Activated T-helper 17 cell treated with anti-CD3 and anti-CD28 coated beads, Interleukin-2, amount 50 U/mL, for 72 hours (primary cell): ENCODE measurements at regions not wholly inside any gene's neighbourhood (a gene's known extent, or its start where the extent isn't known, plus 50 kb on each side); places are given as distances from the start of the nearest gene placed in this dataset.

Experiments
- ATAC-seq: fragments of 150-1000 bp; cut with Tn5 transposase; replicated peaks from 2 replicates; pipeline ENCODE4 v1.10.0; 2021; ENCODE audit warnings: mild to moderate bottlenecking, moderate library complexity
- H3K27ac Mint-ChIP-seq: one replicate; pipeline ENCODE4 v1.8.0; 2022; ENCODE audit warnings: mixed read lengths
- H3K27me3 Mint-ChIP-seq: one replicate; pipeline ENCODE4 v1.8.0; 2022; ENCODE audit warnings: mixed read lengths
- H3K36me3 Mint-ChIP-seq: one replicate; pipeline ENCODE4 v1.8.0; 2022; ENCODE audit warnings: low read depth, mild to moderate bottlenecking, mixed read lengths
- H3K4me1 Mint-ChIP-seq: one replicate; pipeline ENCODE4 v1.8.0; 2022; ENCODE audit warnings: mixed read lengths
- H3K4me3 Mint-ChIP-seq: one replicate; pipeline ENCODE4 v1.8.0; 2022; ENCODE audit warnings: mild to moderate bottlenecking, mixed read lengths
- H3K9me3 Mint-ChIP-seq: one replicate; pipeline ENCODE4 v1.8.0; 2022; ENCODE audit warnings: mixed read lengths

- no peak overlapping the region for H3K27ac Mint-ChIP-seq
- H3K4me1 Mint-ChIP-seq: no peaks in the 10 kb centered on the region
- no peak for ATAC-seq
- H3K9me3 Mint-ChIP-seq: no peaks in the 10 kb centered on the region
- no peaks in the 10 kb centered on the region for H3K36me3 Mint-ChIP-seq
- H3K4me3 Mint-ChIP-seq: no peak overlapping the region
- H3K27me3 Mint-ChIP-seq: peaks cover 9% of the 10 kb centered on the region
These were observed 225.4 kb upstream of the PHYHIPL start for GRCh38 chr10:58951087-58951486.

DNA sequence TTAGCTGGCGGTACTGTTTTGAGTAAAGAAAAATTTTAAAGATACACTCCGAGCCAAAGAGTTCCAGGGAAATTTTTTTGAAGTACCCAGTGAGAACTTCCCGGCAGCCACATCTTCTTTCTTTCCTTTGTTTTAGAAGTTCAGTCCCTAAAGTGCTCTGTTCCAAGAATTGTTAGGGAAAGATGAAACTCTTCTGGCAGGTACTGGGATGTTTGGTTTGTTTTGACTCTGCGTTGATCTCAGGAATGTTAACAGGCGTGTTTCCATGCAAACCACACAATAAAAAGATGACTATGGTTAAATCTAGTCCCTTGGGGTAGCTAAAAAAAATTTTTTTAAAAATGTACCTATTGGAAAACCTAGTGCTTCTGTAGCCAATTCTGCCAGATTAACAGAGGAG, 224.7 kb upstream of the PHYHIPL start:
- Mint-ChIP-seq H3K4me1 (no peaks in the 10 kb centered on the region), H3K36me3 (no peaks in the 10 kb centered on the region), H3K27ac (no peak overlapping the region), H3K9me3 (no peaks in the 10 kb centered on the region), H3K4me3 (no peak overlapping the region), H3K27me3 (peaks cover 9% of the 10 kb centered on the region)
- no peak for ATAC-seq

DNA sequence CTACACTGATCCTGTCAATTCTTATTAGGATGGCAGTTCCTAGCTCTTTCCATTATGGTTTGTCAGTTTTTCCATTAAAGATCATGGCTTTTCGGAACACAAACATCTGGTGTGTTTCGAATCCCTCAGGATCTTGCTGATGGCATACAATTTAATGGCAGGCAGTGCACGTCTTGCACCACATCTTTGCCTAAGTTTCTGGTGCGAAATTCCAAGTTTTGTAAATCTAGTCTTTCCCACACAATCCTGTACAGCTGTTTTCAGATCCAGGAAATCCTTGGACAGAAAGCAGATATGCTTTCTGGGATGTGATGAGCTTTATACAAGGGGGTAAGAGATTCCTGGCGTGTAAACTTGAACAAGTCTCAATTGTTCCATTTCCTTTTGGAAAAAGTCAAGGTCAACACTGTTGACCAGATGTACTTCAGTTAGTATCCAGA, 224.3 kb upstream of the PHYHIPL start:
- Mint-ChIP-seq H3K4me3 (no peak overlapping the region), H3K27me3 (peaks cover 9% of the 10 kb centered on the region), H3K4me1 (no peaks in the 10 kb centered on the region), H3K9me3 (no peaks in the 10 kb centered on the region), H3K36me3 (no peaks in the 10 kb centered on the region), H3K27ac (no peak overlapping the region)
- no peak for ATAC-seq

DNA sequence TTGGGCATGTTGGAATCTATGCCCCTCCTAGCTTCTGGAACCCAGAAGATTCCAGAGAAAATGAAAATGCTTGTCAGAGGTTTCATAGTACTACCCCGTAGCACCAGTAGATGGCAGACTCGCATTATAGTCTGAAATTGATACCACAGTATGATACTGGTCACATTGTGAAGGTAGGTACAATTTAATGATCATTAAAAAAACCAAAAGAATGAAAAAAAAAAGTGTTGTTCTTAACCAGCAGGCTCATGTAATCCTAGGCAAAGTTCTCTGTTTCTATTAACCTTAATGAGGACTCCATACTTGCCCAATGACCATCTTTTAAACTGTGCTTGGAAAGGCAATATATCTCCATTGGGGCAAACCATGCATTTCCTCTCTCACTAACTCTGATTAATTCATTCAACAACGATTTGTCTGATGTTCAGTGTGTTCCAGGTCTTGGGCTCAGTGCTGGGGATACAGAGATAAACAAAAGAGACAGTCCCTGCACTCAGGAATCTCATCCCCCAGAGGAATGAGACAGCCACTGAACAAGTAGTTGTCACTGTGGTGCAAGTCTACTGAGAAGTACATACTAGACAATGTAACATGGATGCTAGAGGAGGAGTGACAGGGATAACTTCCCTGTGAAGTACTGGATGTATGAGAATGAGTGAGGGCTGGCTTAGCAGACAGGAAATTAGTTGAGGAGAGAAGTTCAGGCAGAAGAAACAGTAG, 223.5 kb upstream of the PHYHIPL start:
- Mint-ChIP-seq H3K4me3 (no peak overlapping the region), H3K36me3 (no peaks in the 10 kb centered on the region), H3K27ac (no peak overlapping the region), H3K27me3 (peaks cover 9% of the 10 kb centered on the region), H3K9me3 (no peaks in the 10 kb centered on the region), H3K4me1 (no peaks in the 10 kb centered on the region)
- ATAC-seq: no peak

- Mint-ChIP-seq H3K4me1 (no peaks in the 10 kb centered on the region), H3K4me3 (no peak overlapping the region), H3K27me3 (peaks cover 13% of the 10 kb centered on the region), H3K9me3 (no peaks in the 10 kb centered on the region), H3K27ac (no peak overlapping the region), H3K36me3 (no peaks in the 10 kb centered on the region)
- ATAC-seq: no peak
These were observed 222.3 kb upstream of the PHYHIPL start for GRCh38 chr10:58954178-58954577.

DNA sequence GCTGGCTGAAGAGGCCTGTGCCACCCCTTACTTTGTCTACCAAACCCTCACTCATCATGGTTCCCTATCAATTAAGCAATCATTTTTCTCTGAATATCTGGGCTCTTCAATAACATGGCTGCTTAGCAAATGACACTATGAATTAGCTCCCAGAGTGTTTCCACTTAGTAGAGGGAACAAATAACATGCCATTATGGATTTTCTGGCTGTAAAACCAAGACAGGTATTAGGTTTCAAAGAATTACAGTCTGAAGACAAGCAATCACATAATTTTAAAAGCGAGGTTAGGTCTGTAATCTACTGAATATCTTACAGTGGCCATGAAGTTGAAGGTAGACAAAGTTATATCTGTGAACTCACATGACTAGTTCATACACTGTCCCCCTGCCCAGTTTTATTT, 220.8 kb upstream of the PHYHIPL start:
- Mint-ChIP-seq H3K4me3 (no peak overlapping the region), H3K27ac (no peak overlapping the region), H3K36me3 (no peaks in the 10 kb centered on the region), H3K9me3 (no peaks in the 10 kb centered on the region), H3K4me1 (no peaks in the 10 kb centered on the region), H3K27me3 (peaks cover 16% of the 10 kb centered on the region)
- no peak for ATAC-seq

- Mint-ChIP-seq H3K27ac (no peak overlapping the region), H3K36me3 (no peaks in the 10 kb centered on the region), H3K27me3 (peaks cover 15% of the 10 kb centered on the region), H3K4me1 (no peaks in the 10 kb centered on the region), H3K9me3 (no peaks in the 10 kb centered on the region), H3K4me3 (no peak overlapping the region)
- no peak for ATAC-seq
These were observed 219.5 kb upstream of the PHYHIPL start for GRCh38 chr10:58956926-58957325.

DNA sequence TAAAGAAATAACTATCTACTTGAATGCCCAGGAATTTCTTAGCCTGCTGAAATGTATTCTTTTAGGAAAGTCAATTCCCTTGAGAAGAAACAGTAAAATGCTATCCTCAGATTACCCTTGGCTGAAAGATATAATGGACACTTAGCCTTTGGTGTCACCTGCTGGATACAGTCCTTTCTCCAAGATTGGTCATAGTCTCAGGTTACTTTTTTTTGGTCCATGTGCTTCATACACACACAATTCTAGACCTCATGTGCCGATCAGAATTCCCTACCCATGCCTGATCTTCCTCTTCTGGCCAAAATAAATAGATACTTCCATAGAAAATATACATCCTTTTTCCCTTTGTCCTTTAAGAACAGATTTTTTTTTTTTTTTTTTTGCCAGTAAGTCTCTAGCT, 218.9 kb upstream of the PHYHIPL start:
- no peak overlapping the region for H3K27ac Mint-ChIP-seq
- H3K36me3 Mint-ChIP-seq: no peaks in the 10 kb centered on the region
- H3K27me3 Mint-ChIP-seq: peaks cover 16% of the 10 kb centered on the region
- no peak overlapping the region for H3K4me3 Mint-ChIP-seq
- H3K4me1 Mint-ChIP-seq: no peaks in the 10 kb centered on the region
- H3K9me3 Mint-ChIP-seq: no peaks in the 10 kb centered on the region
- no peak for ATAC-seq

DNA sequence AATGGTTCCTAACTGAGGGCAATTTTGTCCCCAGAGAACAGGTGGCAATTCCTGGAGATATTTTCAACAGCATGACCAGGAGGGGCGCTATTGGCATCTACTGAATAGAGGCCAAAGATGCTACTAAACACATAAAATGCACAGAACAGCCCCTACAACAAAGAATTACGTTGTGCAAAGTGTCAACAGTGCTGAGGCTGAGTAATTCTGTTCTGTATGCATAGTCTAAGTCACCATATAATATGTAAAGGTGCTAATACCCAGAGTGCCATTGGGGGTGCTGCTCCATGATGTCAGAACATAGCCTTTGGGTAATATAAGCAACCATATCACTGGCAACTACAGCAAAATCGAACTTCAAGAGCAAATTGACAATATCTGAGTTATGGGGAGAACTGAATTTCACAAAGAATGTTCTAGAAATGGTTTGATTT, 213.3 kb upstream of the PHYHIPL start:
- Mint-ChIP-seq H3K9me3 (no peaks in the 10 kb centered on the region), H3K36me3 (no peaks in the 10 kb centered on the region), H3K4me3 (no peak overlapping the region), H3K4me1 (no peaks in the 10 kb centered on the region), H3K27me3 (peaks cover 25% of the 10 kb centered on the region), H3K27ac (no peak overlapping the region)
- no peak for ATAC-seq

DNA sequence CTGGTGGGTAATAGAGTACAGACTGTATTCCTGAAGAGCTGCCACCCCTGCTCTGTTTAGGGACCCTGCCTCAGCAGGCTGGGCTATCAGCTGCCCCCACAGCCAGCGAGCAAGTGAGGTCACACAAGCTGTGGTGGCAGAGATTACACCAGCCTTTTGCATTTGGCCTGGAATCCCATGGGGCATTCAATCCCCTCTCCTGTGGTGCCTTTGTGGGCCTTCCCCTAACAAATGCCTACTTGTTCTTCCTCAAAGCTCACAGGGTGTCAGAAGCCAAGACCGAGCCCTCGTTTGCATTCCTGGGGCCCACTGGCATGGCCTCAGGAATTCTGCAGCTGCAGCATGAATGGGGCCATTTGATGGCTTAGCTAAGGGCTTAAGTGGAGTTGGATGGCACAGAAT, 212.7 kb upstream of the PHYHIPL start:
- Mint-ChIP-seq H3K36me3 (no peaks in the 10 kb centered on the region), H3K4me1 (no peaks in the 10 kb centered on the region), H3K9me3 (no peaks in the 10 kb centered on the region), H3K27ac (no peak overlapping the region), H3K4me3 (no peak overlapping the region), H3K27me3 (peaks cover 26% of the 10 kb centered on the region)
- no peak for ATAC-seq

DNA sequence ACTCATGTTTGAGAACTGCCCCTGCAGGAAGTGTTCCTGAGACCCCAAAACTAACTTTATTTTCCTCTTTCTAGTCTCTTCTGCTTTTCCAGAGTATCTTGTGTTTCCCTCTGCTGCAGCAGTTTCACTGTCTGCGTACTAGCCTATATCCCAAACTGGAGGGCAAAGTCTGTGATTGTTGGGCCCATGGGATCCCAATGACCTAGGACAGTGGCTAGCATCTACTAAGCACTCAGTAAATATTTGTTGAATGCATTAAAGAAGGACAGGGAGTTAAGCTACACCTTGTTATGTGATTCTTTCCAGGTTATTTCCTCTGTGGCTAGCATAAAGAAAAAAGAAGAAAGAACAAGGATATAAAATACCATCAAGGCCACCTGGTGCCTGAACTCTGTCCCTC, 210.6 kb upstream of the PHYHIPL start:
- no peaks in the 10 kb centered on the region for H3K9me3 Mint-ChIP-seq
- no peak overlapping the region for H3K4me3 Mint-ChIP-seq
- no peak overlapping the region for H3K27ac Mint-ChIP-seq
- no peaks in the 10 kb centered on the region for H3K4me1 Mint-ChIP-seq
- H3K27me3 Mint-ChIP-seq: peaks cover 23% of the 10 kb centered on the region
- ATAC-seq: no peak
- no peaks in the 10 kb centered on the region for H3K36me3 Mint-ChIP-seq

- H3K4me1 Mint-ChIP-seq: no peaks in the 10 kb centered on the region
- H3K36me3 Mint-ChIP-seq: no peaks in the 10 kb centered on the region
- H3K27me3 Mint-ChIP-seq: peaks cover 19% of the 10 kb centered on the region
- ATAC-seq: no peak
- H3K9me3 Mint-ChIP-seq: no peaks in the 10 kb centered on the region
- H3K4me3 Mint-ChIP-seq: no peak overlapping the region
- H3K27ac Mint-ChIP-seq: no peak overlapping the region
These were observed 208.7 kb upstream of the PHYHIPL start for GRCh38 chr10:58967551-58968388.

GRCh38 chr10:58968389-58968755, 208.1 kb upstream of the PHYHIPL start:
- Mint-ChIP-seq H3K27ac (no peak overlapping the region), H3K27me3 (peaks cover 19% of the 10 kb centered on the region), H3K4me1 (no peaks in the 10 kb centered on the region), H3K9me3 (no peaks in the 10 kb centered on the region), H3K36me3 (no peaks in the 10 kb centered on the region), H3K4me3 (no peak overlapping the region)
- no peak for ATAC-seq

DNA sequence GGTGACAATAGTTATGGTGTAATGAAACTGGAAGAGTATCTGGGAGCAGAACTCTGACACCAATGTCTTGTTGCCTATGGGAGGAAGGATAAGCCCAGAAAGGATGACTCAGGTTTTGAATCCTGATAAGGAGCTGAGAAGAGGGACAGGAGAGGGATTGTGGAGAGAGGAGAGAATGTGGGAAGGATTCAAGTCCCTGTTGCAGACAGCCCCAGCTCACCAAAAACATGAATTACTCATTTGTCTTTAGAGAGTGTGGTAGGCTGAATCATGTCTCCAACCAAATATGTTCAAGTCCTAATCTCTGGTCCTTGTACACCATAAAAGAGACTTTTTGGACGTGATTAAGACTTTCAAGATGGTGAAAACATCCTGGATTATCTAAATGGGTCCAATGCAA, 206.9 kb upstream of the PHYHIPL start:
- Mint-ChIP-seq H3K4me3 (no peak overlapping the region), H3K9me3 (no peaks in the 10 kb centered on the region), H3K27ac (no peak overlapping the region), H3K36me3 (no peaks in the 10 kb centered on the region), H3K4me1 (no peaks in the 10 kb centered on the region), H3K27me3 (peaks cover 19% of the 10 kb centered on the region)
- ATAC-seq: no peak

DNA sequence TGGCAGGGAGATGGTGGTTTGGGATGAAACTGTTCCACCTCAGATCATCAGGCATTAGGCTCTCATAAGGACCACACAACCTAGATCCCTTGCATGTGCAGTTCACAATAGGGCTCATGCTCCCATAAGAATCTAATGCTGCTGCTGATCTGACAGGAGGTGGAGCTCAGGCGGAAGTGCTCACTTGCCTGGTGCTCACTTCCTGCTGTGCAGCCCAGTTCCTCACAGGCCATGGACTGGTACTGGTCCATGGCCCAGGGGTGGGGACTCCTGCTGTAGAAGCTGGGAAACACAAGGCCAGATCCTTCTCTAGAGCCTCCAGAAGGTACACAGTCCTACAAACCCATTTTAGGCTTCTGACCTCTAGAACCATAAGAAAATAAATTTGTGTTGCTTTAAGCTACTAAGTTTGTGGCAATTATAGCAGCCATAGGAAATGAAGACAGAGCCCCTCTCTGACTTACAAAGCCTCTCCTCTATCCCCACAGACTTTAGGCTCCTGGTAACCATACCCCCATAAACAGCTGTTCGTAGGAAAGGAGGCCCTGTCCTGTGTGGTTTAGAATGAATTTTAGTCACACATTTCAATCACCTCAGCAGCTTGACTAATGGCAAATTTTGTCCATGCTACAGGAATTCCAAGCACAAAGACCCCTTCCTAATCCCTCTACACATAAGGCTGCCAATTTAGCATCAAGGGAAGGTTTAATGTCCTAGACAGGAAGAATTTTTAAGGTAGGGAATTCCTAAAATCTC, 206.1 kb upstream of the PHYHIPL start:
- Mint-ChIP-seq H3K27me3 (peaks cover 16% of the 10 kb centered on the region), H3K9me3 (no peaks in the 10 kb centered on the region), H3K4me1 (no peaks in the 10 kb centered on the region), H3K36me3 (no peaks in the 10 kb centered on the region), H3K4me3 (no peak overlapping the region), H3K27ac (no peak overlapping the region)
- ATAC-seq: no peak
